Breast epithelium (tissue), 4 donors: ENCODE measurements at regions not wholly inside any gene's neighbourhood (a gene's known extent, or its start where the extent isn't known, plus 50 kb on each side); places are given as distances from the start of the nearest gene placed in this dataset.

Source experiments
- DNase-seq, 2 donors: peaks; one replicate each; pipeline ENCODE4 v3.0.0-alpha.2; 2019; ENCODE audit warnings: low spot score in 2 of 2
- H3K27ac ChIP-seq, 2 donors: fragments of 200-600 bp; sonication (generic) in 1 of 2; one replicate each; pipeline ENCODE4 v1.5.1; 2016 to 2019; ENCODE audit warnings: mild to moderate bottlenecking in 1 of 2
- H3K27me3 ChIP-seq, 2 donors: fragments of 200-600 bp; sonication (generic) in 1 of 2; one replicate each; pipeline versions ENCODE4 v1.5.1 to v1.6.0; 2017 to 2019; ENCODE audit warnings: control low read depth in 1 of 2, mild to moderate bottlenecking in 1 of 2
- H3K36me3 ChIP-seq: fragments of 200-600 bp; one replicate; pipeline ENCODE4 v1.5.1; 2019
- H3K4me1 ChIP-seq, 2 donors: fragments of 200-600 bp; sonication (generic); one replicate each; pipeline ENCODE4 v1.5.1; 2016 to 2019; ENCODE audit warnings: control low read depth in 1 of 2
- H3K4me3 ChIP-seq, 3 donors: fragments of 200-600 bp; sonication (generic); 1 replicate in 2 of 3; 2 replicates in 1 of 3; pipeline ENCODE4 v1.5.1; 2016 to 2019; ENCODE audit warnings: mild to moderate bottlenecking in 3 of 3, moderate library complexity in 2 of 3
- H3K9me3 ChIP-seq, 2 donors: fragments of 200-600 bp; sonication (generic) in 1 of 2; one replicate each; pipeline ENCODE4 v1.5.1; 2016 to 2019; ENCODE audit warnings: control low read depth in 1 of 2
- POLR2A ChIP-seq: fragments of 450-650 bp; IDR thresholded peaks from one replicate; pipeline ENCODE4 v1.6.1; 2016; ENCODE audit warnings: antibody characterized with exemption, mild to moderate bottlenecking, moderate library complexity
- POLR2AphosphoS5 ChIP-seq, 3 donors: sonication (generic); formaldehyde crosslinking; IDR thresholded peaks; one replicate each; pipeline ENCODE4 v1.6.1; 2017; ENCODE audit warnings: antibody characterized with exemption in 3 of 3
- intact Hi-C: fragments of 100-400 bp; cut with DNase I; formaldehyde crosslinking; loops from one replicate; pipeline ENCODE4 v1.15.1; 2023; ENCODE audit warnings: low total_unique reads
- TF ChIP-seq, protein P1 (sequence below), 3 donors: fragments of 450-650 bp; IDR thresholded peaks; one replicate each; pipeline ENCODE4 v1.5.1; 2016 to 2017; ENCODE audit warnings: antibody characterized with exemption in 3 of 3, mild to moderate bottlenecking in 3 of 3, moderate library complexity in 3 of 3

DNA sequence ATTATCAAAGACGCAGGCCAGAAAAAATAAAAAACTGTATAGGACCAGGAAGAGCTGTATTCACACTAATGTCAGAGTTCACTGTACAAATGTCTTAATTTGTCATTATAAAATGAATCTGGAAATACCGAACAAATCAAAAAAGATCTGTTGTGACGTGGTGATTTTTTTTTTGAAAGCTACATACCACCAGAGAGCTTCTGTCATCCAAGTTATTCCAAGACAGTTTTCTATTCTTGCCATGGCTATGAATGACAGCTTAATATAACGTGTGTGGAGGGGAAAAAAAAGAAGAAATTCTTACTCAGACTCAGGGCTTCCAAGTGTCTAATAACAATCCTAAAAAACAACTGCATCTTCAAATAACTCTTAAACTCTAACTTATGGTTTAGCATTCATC lies 328.8 kb upstream of the BTBD3 start:
- no peaks in the 10 kb centered on the region for H3K36me3 ChIP-seq
- peaks cover 4 to 7% of the 10 kb centered on the region in 2 donors for H3K9me3 ChIP-seq
- DNase-seq = no peak
- no peak overlapping the region for H3K4me3 ChIP-seq
- intact Hi-C loops = no loop called here
- H3K4me1 ChIP-seq = no peaks in the 10 kb centered on the region
- no peaks in the 10 kb centered on the region for H3K27me3 ChIP-seq
- TF ChIP-seq POLR2AphosphoS5 (IDR thresholded peaks at IDR 0.05) = no peak
- TF ChIP-seq, protein P1, sequence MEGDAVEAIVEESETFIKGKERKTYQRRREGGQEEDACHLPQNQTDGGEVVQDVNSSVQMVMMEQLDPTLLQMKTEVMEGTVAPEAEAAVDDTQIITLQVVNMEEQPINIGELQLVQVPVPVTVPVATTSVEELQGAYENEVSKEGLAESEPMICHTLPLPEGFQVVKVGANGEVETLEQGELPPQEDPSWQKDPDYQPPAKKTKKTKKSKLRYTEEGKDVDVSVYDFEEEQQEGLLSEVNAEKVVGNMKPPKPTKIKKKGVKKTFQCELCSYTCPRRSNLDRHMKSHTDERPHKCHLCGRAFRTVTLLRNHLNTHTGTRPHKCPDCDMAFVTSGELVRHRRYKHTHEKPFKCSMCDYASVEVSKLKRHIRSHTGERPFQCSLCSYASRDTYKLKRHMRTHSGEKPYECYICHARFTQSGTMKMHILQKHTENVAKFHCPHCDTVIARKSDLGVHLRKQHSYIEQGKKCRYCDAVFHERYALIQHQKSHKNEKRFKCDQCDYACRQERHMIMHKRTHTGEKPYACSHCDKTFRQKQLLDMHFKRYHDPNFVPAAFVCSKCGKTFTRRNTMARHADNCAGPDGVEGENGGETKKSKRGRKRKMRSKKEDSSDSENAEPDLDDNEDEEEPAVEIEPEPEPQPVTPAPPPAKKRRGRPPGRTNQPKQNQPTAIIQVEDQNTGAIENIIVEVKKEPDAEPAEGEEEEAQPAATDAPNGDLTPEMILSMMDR (IDR thresholded peaks at IDR 0.05) = no peak
- no peak for TF ChIP-seq POLR2A
- no peak overlapping the region for H3K27ac ChIP-seq

DNA sequence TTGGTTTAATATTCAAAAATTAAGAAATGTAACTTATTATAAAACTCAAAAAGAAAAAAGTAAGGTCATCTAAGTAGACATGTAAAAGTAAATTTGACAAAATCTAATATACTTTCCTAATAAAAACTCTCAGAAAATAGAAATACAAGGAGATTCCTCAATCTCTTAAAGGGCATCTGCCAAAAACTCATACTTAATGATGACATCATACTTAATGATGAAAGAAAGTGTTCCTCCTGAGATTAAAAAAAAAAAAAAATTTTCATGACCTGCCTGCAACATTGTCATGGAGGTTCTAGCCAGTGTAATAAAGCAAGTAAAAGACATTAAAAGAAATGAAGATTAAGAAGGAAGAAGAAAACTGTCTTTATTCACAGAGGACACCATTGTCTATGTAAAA lies 325.7 kb upstream of the BTBD3 start:
- DNase-seq = no peak
- no peaks in the 10 kb centered on the region for H3K27me3 ChIP-seq
- H3K4me1 ChIP-seq = no peaks in the 10 kb centered on the region
- H3K4me3 ChIP-seq = no peak overlapping the region
- no peak overlapping the region for H3K27ac ChIP-seq
- TF ChIP-seq POLR2A = no peak
- TF ChIP-seq, protein P1 (IDR thresholded peaks at IDR 0.05) = no peak
- no peak for TF ChIP-seq POLR2AphosphoS5 (IDR thresholded peaks at IDR 0.05)
- intact Hi-C loops = no loop called here
- peaks cover 4 to 7% of the 10 kb centered on the region in 2 donors for H3K9me3 ChIP-seq
- no peaks in the 10 kb centered on the region for H3K36me3 ChIP-seq

DNA sequence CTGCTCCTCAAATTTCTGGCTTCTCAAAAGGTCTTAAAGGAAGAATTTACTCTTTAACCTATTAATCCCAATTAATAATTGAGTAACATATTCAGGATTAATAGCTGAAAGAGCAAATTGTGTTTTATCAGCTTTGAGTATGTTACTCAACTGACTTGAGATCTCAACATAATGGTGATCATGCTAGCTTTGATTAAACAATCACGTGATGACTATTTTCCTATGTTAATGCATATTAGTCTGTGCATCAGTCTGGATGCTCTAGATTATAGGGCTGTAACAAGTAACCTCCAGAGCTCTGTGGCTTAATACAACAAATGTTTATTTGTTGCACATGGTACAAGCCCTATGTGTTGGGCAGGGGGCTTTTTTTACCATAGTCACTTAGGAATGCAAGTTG lies 313.4 kb upstream of the BTBD3 start:
- no peak for DNase-seq
- Histone ChIP-seq H3K4me1 (no peaks in the 10 kb centered on the region), H3K36me3 (no peaks in the 10 kb centered on the region)

DNA sequence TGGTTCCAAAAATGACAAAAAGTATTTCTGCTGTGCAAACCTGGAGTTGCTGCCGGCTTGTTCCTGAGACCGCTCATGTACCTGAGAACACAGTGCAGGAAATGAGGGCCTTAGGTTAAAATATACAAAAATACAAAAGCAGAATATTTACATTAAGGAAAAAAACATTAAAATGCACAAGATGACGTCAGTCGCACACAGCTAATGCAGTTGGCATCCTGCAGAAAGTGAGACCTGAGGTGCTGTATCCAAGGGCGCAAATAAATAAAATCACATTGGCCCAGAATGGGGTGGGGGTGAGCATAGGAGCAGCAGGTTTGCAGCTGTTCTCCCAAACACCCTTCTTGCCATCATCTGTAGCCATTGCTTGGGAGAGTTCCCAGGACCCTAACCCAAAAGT lies 310.6 kb upstream of the BTBD3 start:
- Histone ChIP-seq H3K9me3 (no peaks in the 10 kb centered on the region), H3K4me3 (no peak overlapping the region), H3K27me3 (no peaks in the 10 kb centered on the region), H3K27ac (no peak overlapping the region), H3K4me1 (no peaks in the 10 kb centered on the region), H3K36me3 (no peaks in the 10 kb centered on the region)
- DNase-seq = no peak
- no peak for TF ChIP-seq POLR2A
- no peak for TF ChIP-seq POLR2AphosphoS5 (IDR thresholded peaks at IDR 0.05)
- intact Hi-C loops = no loop called here

More for the DNA sequence above, 313.4 kb upstream of the BTBD3 start:
- no peaks in the 10 kb centered on the region for H3K27me3 ChIP-seq
- peaks cover 0 to 7% of the 10 kb centered on the region in 2 donors for H3K9me3 ChIP-seq
- H3K27ac ChIP-seq = no peak overlapping the region
- TF ChIP-seq POLR2A (no peak), POLR2AphosphoS5 (IDR thresholded peaks at IDR 0.05) (no peak)
- TF ChIP-seq, protein P1 (IDR thresholded peaks at IDR 0.05) = no peak
- intact Hi-C loops = no loop called here
- H3K4me3 ChIP-seq = no peak overlapping the region

DNA sequence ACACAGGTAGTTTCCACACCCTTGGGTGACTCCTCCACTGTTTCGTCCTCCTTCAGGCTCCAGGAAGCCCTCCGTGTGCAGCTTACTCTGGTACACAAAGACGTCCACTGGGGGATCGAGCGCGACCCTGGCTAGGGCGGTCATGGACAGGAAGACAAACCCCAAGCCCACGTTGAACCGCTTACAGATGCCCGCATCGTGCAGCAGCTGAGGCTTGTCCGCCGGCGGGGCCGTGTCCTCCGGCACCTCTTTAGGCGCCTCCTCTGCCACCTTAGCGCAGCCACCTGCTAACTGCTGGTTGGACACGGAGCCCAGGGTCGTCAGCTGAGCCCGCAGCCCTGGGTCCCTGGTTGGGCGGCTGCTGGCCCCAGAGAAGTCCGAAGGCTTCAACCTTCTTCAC lies 309.0 kb upstream of the BTBD3 start:
- Histone ChIP-seq H3K27ac (no peak overlapping the region), H3K4me1 (no peaks in the 10 kb centered on the region), H3K4me3 (no peak overlapping the region), H3K27me3 (no peaks in the 10 kb centered on the region), H3K9me3 (no peaks in the 10 kb centered on the region), H3K36me3 (no peaks in the 10 kb centered on the region)
- DNase-seq = no peak
- intact Hi-C loops = loop anchor here (1.0 kb wide), 1 partner anchor 14 kb away; no protein-coding TSS in a partner anchor
- TF ChIP-seq POLR2AphosphoS5 (IDR thresholded peaks at IDR 0.05) = no peak
- TF ChIP-seq, protein P1 (IDR thresholded peaks at IDR 0.05) = no peak
- TF ChIP-seq POLR2A = no peak

DNA sequence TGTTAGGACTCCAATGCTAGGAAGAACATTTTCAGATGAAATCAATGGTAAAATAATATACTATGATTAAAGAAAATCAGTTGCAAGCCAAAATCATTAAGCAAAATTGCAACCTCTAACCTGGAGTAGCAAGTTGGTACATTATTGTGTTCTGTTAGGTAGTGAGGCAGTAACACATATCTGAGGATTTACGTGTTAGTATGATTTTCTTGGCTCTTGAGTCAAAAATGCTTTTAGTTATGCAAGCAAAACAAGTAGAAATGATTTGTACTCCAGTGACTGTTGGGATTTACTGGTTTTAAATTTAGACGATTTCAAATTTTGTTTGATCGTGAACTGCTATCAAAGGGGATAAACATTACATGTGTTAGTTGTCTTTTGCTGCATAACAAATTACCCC lies 293.0 kb upstream of the BTBD3 start:
- no peak for DNase-seq
- no peak overlapping the region for H3K4me3 ChIP-seq
- H3K36me3 ChIP-seq = no peaks in the 10 kb centered on the region
- no peaks in the 10 kb centered on the region for H3K4me1 ChIP-seq
- H3K9me3 ChIP-seq = no peaks in the 10 kb centered on the region
- H3K27ac ChIP-seq = no peak overlapping the region
- intact Hi-C loops = no loop called here
- H3K27me3 ChIP-seq = no peaks in the 10 kb centered on the region
- TF ChIP-seq POLR2AphosphoS5 (IDR thresholded peaks at IDR 0.05) (no peak), POLR2A (no peak)
- TF ChIP-seq, protein P1 (IDR thresholded peaks at IDR 0.05) = no peak
